Fibroblast of lung (primary cell): ENCODE measurements at regions not wholly inside any gene's neighbourhood (a gene's known extent, or its start where the extent isn't known, plus 50 kb on each side); places are given as distances from the start of the nearest gene placed in this dataset.

Source experiments
- EZH2 ChIP-seq: IDR thresholded peaks from 2 replicates; pipeline ENCODE4 v1.5.1; 2012; ENCODE audit warnings: low read length, control low read depth, mild to moderate bottlenecking; ENCODE audit errors: missing control alignments
- TF ChIP-seq, protein P1 (sequence below), 2 donors: IDR thresholded peaks in 1 of 2; conservative IDR thresholded peaks in 1 of 2; 1 replicate in 1 of 2; 2 replicates in 1 of 2; pipeline ENCODE4 v1.5.1; 2011 to 2012; ENCODE audit warnings: low read length in 2 of 2, control low read depth in 1 of 2, inconsistent platforms in 1 of 2, low read depth in 1 of 2, mild to moderate bottlenecking in 1 of 2

DNA sequence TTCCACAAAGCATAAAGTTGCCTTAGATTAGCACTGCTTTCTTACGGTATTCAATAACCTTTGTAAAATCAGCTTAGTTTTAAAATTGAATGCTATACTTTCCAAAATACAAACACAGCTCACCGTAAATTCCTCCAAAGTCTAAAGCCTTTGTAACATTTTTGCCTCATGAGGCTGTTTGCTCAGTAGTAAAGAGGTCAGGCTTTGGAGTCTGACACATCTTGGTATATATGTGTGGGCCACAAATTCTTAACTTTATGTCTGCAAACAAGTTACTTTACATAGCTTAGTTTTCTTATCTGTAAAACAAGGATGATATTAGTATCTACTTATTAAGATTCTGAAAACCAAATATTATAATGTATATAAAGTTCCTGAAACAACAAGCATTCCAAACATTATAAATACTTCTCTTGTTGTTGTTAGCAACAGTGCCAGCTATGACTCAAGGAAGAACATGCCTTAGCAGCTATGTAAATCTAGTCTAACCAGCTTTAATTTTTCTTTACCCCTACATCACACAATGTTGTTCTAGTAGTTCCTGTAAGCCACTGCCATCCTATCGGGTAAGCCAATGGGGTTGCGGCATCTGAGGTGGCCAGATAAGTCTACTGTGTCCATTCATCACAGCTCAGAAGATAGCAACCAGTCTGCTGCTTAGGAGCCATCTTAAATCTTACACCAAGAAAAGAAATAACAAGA, 709.0 kb downstream of the KLHL13 start:
- TF ChIP-seq, protein P1, sequence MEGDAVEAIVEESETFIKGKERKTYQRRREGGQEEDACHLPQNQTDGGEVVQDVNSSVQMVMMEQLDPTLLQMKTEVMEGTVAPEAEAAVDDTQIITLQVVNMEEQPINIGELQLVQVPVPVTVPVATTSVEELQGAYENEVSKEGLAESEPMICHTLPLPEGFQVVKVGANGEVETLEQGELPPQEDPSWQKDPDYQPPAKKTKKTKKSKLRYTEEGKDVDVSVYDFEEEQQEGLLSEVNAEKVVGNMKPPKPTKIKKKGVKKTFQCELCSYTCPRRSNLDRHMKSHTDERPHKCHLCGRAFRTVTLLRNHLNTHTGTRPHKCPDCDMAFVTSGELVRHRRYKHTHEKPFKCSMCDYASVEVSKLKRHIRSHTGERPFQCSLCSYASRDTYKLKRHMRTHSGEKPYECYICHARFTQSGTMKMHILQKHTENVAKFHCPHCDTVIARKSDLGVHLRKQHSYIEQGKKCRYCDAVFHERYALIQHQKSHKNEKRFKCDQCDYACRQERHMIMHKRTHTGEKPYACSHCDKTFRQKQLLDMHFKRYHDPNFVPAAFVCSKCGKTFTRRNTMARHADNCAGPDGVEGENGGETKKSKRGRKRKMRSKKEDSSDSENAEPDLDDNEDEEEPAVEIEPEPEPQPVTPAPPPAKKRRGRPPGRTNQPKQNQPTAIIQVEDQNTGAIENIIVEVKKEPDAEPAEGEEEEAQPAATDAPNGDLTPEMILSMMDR (conservative IDR thresholded peaks at IDR 0.05 in 1 of 2, IDR thresholded peaks at IDR 0.05 in 1 of 2; ENCODE audit: low read depth in 1 of 2, low read length in 2 of 2): no peak
- TF ChIP-seq EZH2: no peak
